ENCODE measurements at regions not wholly inside any gene's neighbourhood (a gene's known extent, or its start where the extent isn't known, plus 50 kb on each side); places are given as distances from the start of the nearest gene placed in this dataset.

GRCh38 chr7:137094-137891 lies 55.1 kb upstream of the FAM20C start:
- TF ChIP-seq, protein P1, sequence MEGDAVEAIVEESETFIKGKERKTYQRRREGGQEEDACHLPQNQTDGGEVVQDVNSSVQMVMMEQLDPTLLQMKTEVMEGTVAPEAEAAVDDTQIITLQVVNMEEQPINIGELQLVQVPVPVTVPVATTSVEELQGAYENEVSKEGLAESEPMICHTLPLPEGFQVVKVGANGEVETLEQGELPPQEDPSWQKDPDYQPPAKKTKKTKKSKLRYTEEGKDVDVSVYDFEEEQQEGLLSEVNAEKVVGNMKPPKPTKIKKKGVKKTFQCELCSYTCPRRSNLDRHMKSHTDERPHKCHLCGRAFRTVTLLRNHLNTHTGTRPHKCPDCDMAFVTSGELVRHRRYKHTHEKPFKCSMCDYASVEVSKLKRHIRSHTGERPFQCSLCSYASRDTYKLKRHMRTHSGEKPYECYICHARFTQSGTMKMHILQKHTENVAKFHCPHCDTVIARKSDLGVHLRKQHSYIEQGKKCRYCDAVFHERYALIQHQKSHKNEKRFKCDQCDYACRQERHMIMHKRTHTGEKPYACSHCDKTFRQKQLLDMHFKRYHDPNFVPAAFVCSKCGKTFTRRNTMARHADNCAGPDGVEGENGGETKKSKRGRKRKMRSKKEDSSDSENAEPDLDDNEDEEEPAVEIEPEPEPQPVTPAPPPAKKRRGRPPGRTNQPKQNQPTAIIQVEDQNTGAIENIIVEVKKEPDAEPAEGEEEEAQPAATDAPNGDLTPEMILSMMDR (IDR thresholded peaks at IDR 0.05; ENCODE audit: insufficient read depth, low read depth, low read length), result no peak
- no peak for TF ChIP-seq EZH2 (IDR thresholded peaks at IDR 0.05; ENCODE audit: insufficient read depth, low read length)
